SK-N-MC (cell line): ENCODE measurements at regions not wholly inside any gene's neighbourhood (a gene's known extent, or its start where the extent isn't known, plus 50 kb on each side); places are given as distances from the start of the nearest gene placed in this dataset.
"Not testable (repeated sequence)": the region's sequence is repeated elsewhere in the genome, so short reads cannot be mapped to it uniquely, and the experiment has no call there.

Experiments
- DNase-seq: peaks from one replicate; pipeline ENCODE4 v3.0.0-alpha.2; 2011; ENCODE audit warnings: low read depth, low spot score
- H3K27ac ChIP-seq: fragments of 200-600 bp; sonication (generic); 2 replicates; pipeline ENCODE4 v1.5.1; 2016; ENCODE audit warnings: mixed run types
- H3K36me3 ChIP-seq: fragments of 200-600 bp; sonication (generic); 2 replicates; pipeline ENCODE4 v1.6.1; 2017; ENCODE audit warnings: antibody characterized with exemption, low read length, mixed read lengths; ENCODE audit not compliant: insufficient read depth
- H3K4me3 ChIP-seq: fragments of 200-600 bp; sonication (generic); 2 replicates; pipeline ENCODE4 v1.5.1; 2016
- H3K9ac ChIP-seq: fragments of 200-600 bp; sonication (generic); 2 replicates; pipeline ENCODE4 v1.8.0; 2017; ENCODE audit warnings: mixed run types, mixed read lengths; ENCODE audit not compliant: insufficient read length
- H3K9me3 ChIP-seq: fragments of 200-600 bp; sonication (generic); 2 replicates; pipeline ENCODE4 v1.6.1; 2017; ENCODE audit warnings: low read depth, mild to moderate bottlenecking, antibody characterized with exemption, low read length, moderate library complexity, mixed read lengths
- EZH2 ChIP-seq: fragments of 200-600 bp; sonication (generic); IDR thresholded peaks from one replicate; pipeline ENCODE4 v1.6.1; 2017; ENCODE audit warnings: antibody characterized with exemption
- FOXP2 ChIP-seq: optimal IDR thresholded peaks from 2 replicates; pipeline ENCODE3; 2011; ENCODE audit warnings: mild to moderate bottlenecking, moderate library complexity; ENCODE audit not compliant: insufficient read depth; ENCODE audit errors: extremely low read length, control extremely low read depth
- POLR2AphosphoS5 ChIP-seq: IDR thresholded peaks from 2 replicates; pipeline ENCODE4 v1.6.1; 2012; ENCODE audit warnings: mild to moderate bottlenecking, low read depth, low read length, borderline replicate concordance

DNA sequence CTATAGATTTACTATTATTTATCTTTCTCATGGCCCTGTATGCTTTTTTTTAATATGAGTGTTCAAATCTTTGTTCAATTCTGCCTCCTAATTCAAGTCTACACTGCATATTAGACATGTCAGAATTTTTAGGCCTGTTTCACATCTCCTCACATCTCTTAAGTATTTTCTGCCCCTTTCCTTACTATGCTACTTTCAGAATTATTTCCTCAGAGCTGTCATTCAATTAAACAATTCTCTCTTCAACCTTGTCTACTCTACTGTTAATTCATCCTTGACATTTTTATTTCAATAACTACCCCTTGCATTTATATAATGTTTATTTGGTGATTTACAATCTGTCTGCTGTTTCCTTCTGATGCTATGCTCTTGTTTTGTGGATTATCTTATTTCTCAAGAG lies 91.1 kb downstream of the CAPZA3 start:
- Histone ChIP-seq H3K9ac (no peak overlapping the region), H3K36me3 (no peaks in the 10 kb centered on the region), H3K27ac (no peak overlapping the region), H3K9me3 (no peaks in the 10 kb centered on the region; the same call in 1 of the 2 replicates), H3K4me3 (no peak overlapping the region)
- TF ChIP-seq FOXP2 (no peak), EZH2 (no peak), POLR2AphosphoS5 (no peak)
- no peak for DNase-seq

- not testable (repeated sequence) for H3K9me3 ChIP-seq
Measured at GRCh38 chr12:18832932-18833331, 95.0 kb downstream of the CAPZA3 start.

GRCh38 chr12:18837025-18837424 lies 99.1 kb downstream of the CAPZA3 start:
- no peak overlapping the region for H3K9ac ChIP-seq
- no peaks in the 10 kb centered on the region for H3K36me3 ChIP-seq
- H3K9me3 ChIP-seq, result no peaks in the 10 kb centered on the region
- DNase-seq, result no peak
- TF ChIP-seq EZH2, result no peak
- TF ChIP-seq FOXP2, result no peak
- no peak for TF ChIP-seq POLR2AphosphoS5
- no peak overlapping the region for H3K27ac ChIP-seq
- no peak overlapping the region for H3K4me3 ChIP-seq

More at GRCh38 chr12:18832932-18833331, 95.0 kb downstream of the CAPZA3 start:
- not testable (repeated sequence) for H3K9ac ChIP-seq, H3K4me3 ChIP-seq, DNase-seq, H3K27ac ChIP-seq, H3K36me3 ChIP-seq

- H3K27ac ChIP-seq, result no peak overlapping the region
- no peak overlapping the region for H3K4me3 ChIP-seq
- TF ChIP-seq EZH2, result no peak
- no peak for TF ChIP-seq POLR2AphosphoS5
- TF ChIP-seq FOXP2, result no peak
- no peak overlapping the region for H3K9ac ChIP-seq
- no peaks in the 10 kb centered on the region for H3K36me3 ChIP-seq
- no peaks in the 10 kb centered on the region for H3K9me3 ChIP-seq
- no peak for DNase-seq
Measured at GRCh38 chr12:18837505-18837904, 99.6 kb downstream of the CAPZA3 start.

DNA sequence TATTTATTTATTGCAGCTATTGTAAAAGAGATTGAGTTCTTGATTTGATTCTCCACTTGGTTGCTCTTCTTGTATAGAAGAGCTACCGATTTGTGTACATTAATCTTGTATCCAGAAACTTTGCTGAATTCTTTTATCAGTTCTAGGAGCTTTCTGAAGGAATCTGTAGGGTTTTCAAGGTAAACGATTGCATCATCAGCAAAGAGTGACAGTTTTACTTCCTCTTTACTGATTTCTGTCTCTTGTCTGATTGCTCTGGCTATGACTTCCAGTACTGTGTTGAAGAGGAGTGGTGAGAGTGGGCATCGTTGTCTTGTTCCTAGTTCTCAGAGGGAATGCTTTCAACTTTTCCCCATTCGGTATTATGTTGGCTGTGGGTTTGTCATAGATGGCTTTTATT lies 103.1 kb downstream of the CAPZA3 start:
- H3K9me3 ChIP-seq, H3K4me3 ChIP-seq, H3K9ac ChIP-seq, H3K27ac ChIP-seq, H3K36me3 ChIP-seq, DNase-seq: not testable (repeated sequence)

DNA sequence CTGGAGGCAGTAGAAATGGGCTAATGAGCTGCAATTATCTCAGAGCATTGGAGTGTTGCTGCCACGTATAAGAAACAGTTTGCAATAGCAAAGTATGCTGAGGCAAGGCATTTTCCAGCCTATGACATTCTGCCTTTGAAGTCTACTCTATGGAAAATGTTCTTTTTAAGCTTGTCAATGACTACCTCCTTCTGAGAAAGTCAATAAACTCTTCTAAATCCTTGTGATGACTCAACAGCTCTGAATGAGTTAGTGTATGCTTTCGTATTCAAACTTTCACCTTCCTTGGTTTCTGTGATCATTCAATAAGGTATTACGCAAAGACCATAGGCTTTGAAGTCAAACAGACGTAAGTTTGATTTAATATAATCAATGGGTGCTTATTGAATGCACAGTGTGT lies 111.2 kb downstream of the CAPZA3 start:
- no peaks in the 10 kb centered on the region for H3K9me3 ChIP-seq

DNA sequence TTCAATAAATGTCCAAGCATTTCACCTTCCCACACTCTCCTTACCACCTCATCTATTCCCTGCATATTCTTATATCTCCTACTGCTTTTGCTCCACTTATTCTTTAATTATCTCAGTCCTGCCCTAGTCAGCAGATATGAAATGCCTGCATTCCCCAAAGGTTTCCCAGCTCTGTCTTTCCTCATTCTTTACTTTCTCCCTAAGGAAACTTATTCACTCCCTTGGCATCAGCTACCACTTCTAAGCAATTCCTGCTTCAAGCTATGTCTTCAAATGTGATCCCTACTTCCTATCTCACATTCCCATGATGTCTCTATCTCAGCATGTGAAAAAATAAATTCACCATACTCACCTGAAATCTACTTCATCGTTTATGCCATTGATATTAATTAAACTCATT lies 111.8 kb downstream of the CAPZA3 start:
- H3K27ac ChIP-seq, result no peak overlapping the region
- no peaks in the 10 kb centered on the region for H3K9me3 ChIP-seq
- no peak overlapping the region for H3K9ac ChIP-seq
- no peaks in the 10 kb centered on the region for H3K36me3 ChIP-seq
- TF ChIP-seq FOXP2 (no peak), EZH2 (no peak), POLR2AphosphoS5 (no peak)
- DNase-seq, result no peak
- H3K4me3 ChIP-seq, result no peak overlapping the region

More for the DNA sequence above, 111.2 kb downstream of the CAPZA3 start:
- TF ChIP-seq POLR2AphosphoS5 (no peak), FOXP2 (no peak), EZH2 (no peak)
- no peak overlapping the region for H3K9ac ChIP-seq
- H3K27ac ChIP-seq, result no peak overlapping the region
- no peak overlapping the region for H3K4me3 ChIP-seq
- no peak for DNase-seq
- H3K36me3 ChIP-seq, result no peaks in the 10 kb centered on the region

DNA sequence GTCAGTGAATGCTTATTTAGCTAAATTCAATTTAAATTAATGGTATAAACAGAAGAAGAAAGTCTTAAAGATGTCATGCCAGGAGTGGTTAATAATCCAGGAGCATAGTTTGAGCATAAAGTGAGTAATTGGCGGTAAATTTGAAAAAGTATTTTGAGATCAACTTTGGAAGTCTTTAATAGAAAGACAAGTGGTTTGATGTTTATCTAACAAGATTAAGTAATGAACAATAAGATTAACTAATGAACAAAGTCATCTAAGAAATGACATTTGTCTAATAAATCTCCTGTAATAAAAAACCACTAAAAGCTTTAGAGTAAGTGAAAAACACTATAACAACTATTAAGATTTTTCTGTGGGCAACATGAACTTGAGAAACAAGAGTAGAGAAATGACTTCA lies 112.8 kb downstream of the CAPZA3 start:
- TF ChIP-seq FOXP2 (no peak), EZH2 (no peak), POLR2AphosphoS5 (no peak)
- no peak for DNase-seq
- H3K36me3 ChIP-seq, result no peaks in the 10 kb centered on the region
- no peak overlapping the region for H3K27ac ChIP-seq
- no peak overlapping the region for H3K9ac ChIP-seq
- no peak overlapping the region for H3K4me3 ChIP-seq
- no peaks in the 10 kb centered on the region for H3K9me3 ChIP-seq

GRCh38 chr12:18851271-18851670 lies 113.4 kb downstream of the CAPZA3 start:
- Histone ChIP-seq H3K9ac (no peak overlapping the region), H3K27ac (no peak overlapping the region), H3K4me3 (no peak overlapping the region), H3K36me3 (no peaks in the 10 kb centered on the region), H3K9me3 (no peaks in the 10 kb centered on the region)
- no peak for DNase-seq
- no peak for TF ChIP-seq EZH2
- no peak for TF ChIP-seq FOXP2
- no peak for TF ChIP-seq POLR2AphosphoS5
